Stomach (tissue), 4 donors: ENCODE measurements at regions not wholly inside any gene's neighbourhood (a gene's known extent, or its start where the extent isn't known, plus 50 kb on each side); places are given as distances from the start of the nearest gene placed in this dataset.

ENCODE experiments used
- CTCF ChIP-seq, 7 experiments: fragments of 450-650 bp in 4 of 7; fragments of 200-600 bp in 3 of 7; sonication (generic) in 3 of 7; IDR thresholded peaks; one replicate each; pipeline ENCODE4 v1.5.1; 2016 to 2019; ENCODE audit warnings: antibody characterized with exemption in 7 of 7, control low read depth in 2 of 7, mild to moderate bottlenecking in 1 of 7
- POLR2A ChIP-seq, 4 donors: fragments of 450-650 bp; IDR thresholded peaks; one replicate each; pipeline ENCODE4 v1.6.1; 2016; ENCODE audit warnings: antibody characterized with exemption in 4 of 4, control low read depth in 2 of 4, mild to moderate bottlenecking in 1 of 4, moderate library complexity in 1 of 4

GRCh38 chr5:51810592-51810991, 427.3 kb downstream of the ISL1 start:
- TF ChIP-seq CTCF (IDR thresholded peaks at IDR 0.05), result no peak
- no peak for TF ChIP-seq POLR2A (IDR thresholded peaks at IDR 0.05)
